ENCODE measurements at regions not wholly inside any gene's neighbourhood (a gene's known extent, or its start where the extent isn't known, plus 50 kb on each side); places are given as distances from the start of the nearest gene placed in this dataset.

- Histone ChIP-seq H3K4me2 (ENCODE audit: insufficient read depth, low read length) (no peak overlapping the region), H3K9me1 (replicated peaks; ENCODE audit: control insufficient read depth, extremely low read depth, insufficient read depth, low read length) (no peaks in the 10 kb centered on the region), H2AFZ (ENCODE audit: low read depth, low read length) (no peak overlapping the region), H3K9ac (replicated peaks; ENCODE audit: extremely low read depth, insufficient read depth, low read length) (no peak overlapping the region), H3K9me3 (replicated peaks; ENCODE audit: control insufficient read depth, insufficient read depth, low read length) (no peaks in the 10 kb centered on the region), H3K36me3 (ENCODE audit: control insufficient read depth in 2 of 2, extremely low read depth in 1 of 2, insufficient read depth in 2 of 2, low read length in 2 of 2) (no peaks in the 10 kb centered on the region), H3K4me3 (replicated peaks in 1 of 3; ENCODE audit: insufficient read depth in 1 of 3, low read depth in 1 of 3, low read length in 3 of 3) (no peak overlapping the region), H3K79me2 (ENCODE audit: control insufficient read depth, insufficient read depth, low read length) (no peaks in the 10 kb centered on the region), H3K27ac (ENCODE audit: insufficient read depth, low read depth, low read length) (no peak overlapping the region), H3K27me3 (ENCODE audit: control insufficient read depth in 2 of 2, insufficient read depth in 2 of 2, low read length in 2 of 2) (no peaks in the 10 kb centered on the region), H3K4me1 (ENCODE audit: control insufficient read depth, extremely low read depth, insufficient read depth, low read length) (no peaks in the 10 kb centered on the region), H4K20me1 (replicated peaks; ENCODE audit: control insufficient read depth, extremely low read depth, insufficient read depth, low read length) (no peaks in the 10 kb centered on the region)
- dilution Hi-C loops (cut with MboI; ENCODE audit: extremely low pct_ligation_motif_present, low sequenced_read_pairs) (no loop called here), intact Hi-C loops (cut with micrococcal nuclease) (no loop called here)
- ChIA-PET POLR2A (no interaction called here), CTCF (no interaction called here)
- no peak for TF ChIP-seq GATA2 (IDR thresholded peaks at IDR 0.05; ENCODE audit: insufficient read depth, insufficient read length, low read depth, low read length)
- TF ChIP-seq MAX (IDR thresholded peaks at IDR 0.05; ENCODE audit: insufficient read depth, insufficient read length) = no peak
- BruUV-seq (replicated peaks) = no TSS peak
- FAIRE-seq (no peak), DNase-seq (ENCODE audit: low read depth, low spot score) (no peak)
These were observed 853.9 kb downstream of the KCNT2 start for GRCh38 chr1:195754303-195754702.

GRCh38 chr1:195748969-195749368, 859.3 kb downstream of the KCNT2 start:
- H3K36me3 ChIP-seq (ENCODE audit: control insufficient read depth in 2 of 2, extremely low read depth in 1 of 2, insufficient read depth in 2 of 2, low read length in 2 of 2) = no peaks in the 10 kb centered on the region
- no peak for FAIRE-seq
- CTCF ChIA-PET = no interaction called here
- POLR2A ChIA-PET = no interaction called here
- H3K9me3 ChIP-seq (replicated peaks; ENCODE audit: control insufficient read depth, insufficient read depth, low read length) = peaks cover 2% of the 10 kb centered on the region
- H3K27me3 ChIP-seq (ENCODE audit: control insufficient read depth in 2 of 2, insufficient read depth in 2 of 2, low read length in 2 of 2) = no peaks in the 10 kb centered on the region
- intact Hi-C loops (cut with micrococcal nuclease) = no loop called here
- H3K79me2 ChIP-seq (ENCODE audit: control insufficient read depth, insufficient read depth, low read length) = no peaks in the 10 kb centered on the region
- H3K27ac ChIP-seq (ENCODE audit: insufficient read depth, low read depth, low read length) = no peak overlapping the region
- dilution Hi-C loops (cut with MboI; ENCODE audit: extremely low pct_ligation_motif_present, low sequenced_read_pairs) = no loop called here
- no TSS peak for BruUV-seq (replicated peaks)
- TF ChIP-seq POLR2AphosphoS5 (IDR thresholded peaks at IDR 0.05; ENCODE audit: insufficient read depth, low read depth, low read length) (no peak), MAX (IDR thresholded peaks at IDR 0.05; ENCODE audit: insufficient read depth, insufficient read length) (no peak), FOS (IDR thresholded peaks at IDR 0.05; ENCODE audit: borderline replicate concordance, insufficient read depth, low read length) (no peak), MYC (IDR thresholded peaks at IDR 0.05; ENCODE audit: low read depth, low read length) (no peak)
- no peaks in the 10 kb centered on the region for H3K9me1 ChIP-seq (replicated peaks; ENCODE audit: control insufficient read depth, extremely low read depth, insufficient read depth, low read length)
- H3K4me1 ChIP-seq (ENCODE audit: control insufficient read depth, extremely low read depth, insufficient read depth, low read length) = no peaks in the 10 kb centered on the region
- no peak overlapping the region for H3K4me3 ChIP-seq (replicated peaks in 1 of 3; ENCODE audit: insufficient read depth in 1 of 3, low read depth in 1 of 3, low read length in 3 of 3)
- H3K9ac ChIP-seq (replicated peaks; ENCODE audit: extremely low read depth, insufficient read depth, low read length) = no peak overlapping the region
- H4K20me1 ChIP-seq (replicated peaks; ENCODE audit: control insufficient read depth, extremely low read depth, insufficient read depth, low read length) = no peaks in the 10 kb centered on the region
- H2AFZ ChIP-seq (ENCODE audit: low read depth, low read length) = no peak overlapping the region
- no peak overlapping the region for H3K4me2 ChIP-seq (ENCODE audit: insufficient read depth, low read length)
- no peak for DNase-seq (ENCODE audit: low read depth, low spot score)
